HG03442 (cell line): ENCODE measurements at regions not wholly inside any gene's neighbourhood (a gene's known extent, or its start where the extent isn't known, plus 50 kb on each side); places are given as distances from the start of the nearest gene placed in this dataset.

ENCODE experiments used
- ATAC-seq: cut with Tn5 transposase; IDR thresholded peaks from one replicate; pipeline ENCODE4 v1.9.1; 2021; ENCODE audit warnings: mild to moderate bottlenecking, moderate library complexity; ENCODE audit not compliant: unreplicated experiment

DNA sequence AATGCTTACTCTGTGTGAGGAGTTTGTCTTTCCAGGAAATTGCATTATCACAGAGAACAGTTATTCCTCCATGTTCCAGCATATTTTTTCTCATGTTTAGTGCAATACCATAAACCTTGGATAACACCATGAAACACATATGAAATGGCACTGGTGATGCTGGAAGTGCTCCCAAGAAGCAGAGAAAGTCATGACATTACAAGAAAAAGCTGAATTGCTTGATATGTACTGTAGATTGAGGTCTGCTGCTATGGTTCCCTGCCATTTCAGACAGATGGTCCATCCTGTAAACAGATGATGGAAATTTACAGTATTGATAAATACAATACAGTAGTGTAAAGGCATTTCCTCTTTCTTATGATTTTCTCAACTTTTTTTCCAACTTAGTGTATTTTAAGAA, 422.1 kb downstream of the LRRIQ3 start:
- no peak for ATAC-seq

DNA sequence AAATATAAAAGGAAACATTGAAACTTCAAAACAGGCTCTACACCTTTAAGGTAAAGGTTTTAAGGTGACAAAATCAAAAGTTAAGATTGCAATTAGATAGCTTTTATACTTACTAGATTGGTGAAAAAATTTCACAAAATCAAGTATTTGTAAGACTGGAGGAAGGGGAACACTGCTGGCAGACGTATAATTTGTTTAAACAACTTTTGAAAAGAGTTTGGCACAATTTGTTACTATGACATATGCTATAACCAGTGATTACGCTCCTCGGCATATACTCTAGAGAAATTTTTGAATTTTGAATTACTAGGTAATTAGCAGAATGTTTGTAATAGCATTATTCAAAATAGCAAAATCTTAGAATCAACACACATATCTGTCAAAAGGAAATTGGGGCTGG, 425.0 kb downstream of the LRRIQ3 start:
- ATAC-seq = no peak

- no peak for ATAC-seq
These were observed 426.6 kb downstream of the LRRIQ3 start for GRCh38 chr1:73771396-73771795.

DNA sequence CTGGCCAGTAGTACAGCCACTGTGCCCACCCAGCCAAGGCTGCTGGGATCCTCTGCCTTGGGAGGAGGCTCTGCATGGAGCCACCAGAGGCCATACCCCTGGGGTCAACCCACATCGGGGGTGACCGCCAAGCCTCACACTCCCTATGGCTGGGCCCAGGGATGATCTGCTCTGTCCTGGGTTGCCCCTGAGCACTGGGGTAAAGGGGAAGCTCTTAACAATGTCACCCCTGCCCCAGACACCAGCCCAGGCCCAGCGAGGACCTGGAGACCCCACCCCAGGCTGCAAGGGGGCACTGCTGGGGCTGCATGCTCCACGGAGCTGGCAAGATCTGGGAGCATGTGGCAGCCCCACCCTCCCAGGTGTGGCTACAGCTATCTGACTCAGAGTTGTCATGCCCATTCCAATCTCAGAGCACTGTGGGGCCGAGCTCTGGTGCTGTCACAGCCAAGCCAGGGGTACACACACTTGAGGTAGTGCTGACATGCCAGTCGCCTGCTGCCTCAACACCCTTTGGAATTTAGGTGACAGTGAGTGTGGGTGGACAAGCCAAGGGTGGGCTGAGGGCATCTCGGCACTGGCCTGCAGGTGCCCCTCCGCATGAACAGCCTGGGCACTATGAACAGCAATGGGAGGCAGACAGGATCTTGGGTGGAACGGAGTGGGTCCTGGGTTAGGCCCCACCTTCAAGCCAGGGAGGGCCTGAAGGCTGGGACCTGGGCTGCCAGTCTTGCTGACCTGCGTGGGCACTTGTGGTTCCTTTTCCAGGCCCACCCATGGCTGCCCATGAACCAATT, 427.7 kb downstream of the LRRIQ3 start:
- ATAC-seq = no peak

DNA sequence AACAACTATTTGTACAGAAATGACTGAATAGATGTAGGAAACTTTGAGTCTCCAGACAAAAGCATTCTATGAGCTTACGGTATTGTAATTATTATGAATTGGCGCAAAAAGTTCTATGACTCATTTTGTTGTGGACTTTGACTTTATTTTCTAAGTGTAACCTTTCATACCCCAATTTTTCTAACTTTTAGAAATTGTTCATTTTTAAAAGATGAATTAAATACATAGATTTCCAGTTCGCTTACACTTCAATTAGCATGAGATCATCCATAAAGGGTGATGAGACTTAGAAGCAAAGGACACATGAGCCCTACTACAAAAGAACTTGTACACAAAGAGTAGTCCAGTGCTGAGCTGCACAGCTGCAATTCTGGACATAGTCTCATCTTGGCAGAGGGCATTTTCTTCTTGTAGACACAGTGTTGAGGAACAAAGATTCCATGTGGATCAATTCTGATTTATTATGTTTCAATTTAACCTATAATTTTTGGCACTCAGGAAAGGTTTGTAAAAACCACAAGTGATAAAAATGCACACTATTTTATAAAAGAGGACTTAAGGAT, 431.1 kb downstream of the LRRIQ3 start:
- no peak for ATAC-seq

GRCh38 chr1:73765551-73766233, 432.3 kb downstream of the LRRIQ3 start:
- ATAC-seq = no peak

DNA sequence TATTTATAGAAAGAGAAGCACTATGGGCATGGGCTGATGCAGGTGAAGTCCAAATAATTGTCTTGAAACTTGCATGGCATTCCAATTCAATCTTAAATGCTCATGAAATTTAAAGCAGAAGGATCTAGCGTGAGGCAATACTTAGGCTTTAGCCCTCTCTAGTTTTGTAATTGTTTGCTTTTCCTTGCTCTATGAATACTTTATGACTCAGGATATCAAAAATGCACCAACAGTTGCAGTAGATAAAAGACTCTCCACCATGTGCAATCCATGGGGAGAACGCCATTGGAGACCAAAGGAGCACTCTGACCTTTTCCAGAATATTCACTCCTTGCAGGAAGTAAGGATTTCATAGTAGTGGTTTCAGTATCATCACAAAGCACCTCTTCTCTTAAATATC, 436.4 kb downstream of the LRRIQ3 start:
- ATAC-seq = no peak

- ATAC-seq = no peak
These were observed 439.0 kb downstream of the LRRIQ3 start for GRCh38 chr1:73759011-73759410.

- no peak for ATAC-seq
These were observed 441.2 kb downstream of the LRRIQ3 start for GRCh38 chr1:73756817-73757216.

DNA sequence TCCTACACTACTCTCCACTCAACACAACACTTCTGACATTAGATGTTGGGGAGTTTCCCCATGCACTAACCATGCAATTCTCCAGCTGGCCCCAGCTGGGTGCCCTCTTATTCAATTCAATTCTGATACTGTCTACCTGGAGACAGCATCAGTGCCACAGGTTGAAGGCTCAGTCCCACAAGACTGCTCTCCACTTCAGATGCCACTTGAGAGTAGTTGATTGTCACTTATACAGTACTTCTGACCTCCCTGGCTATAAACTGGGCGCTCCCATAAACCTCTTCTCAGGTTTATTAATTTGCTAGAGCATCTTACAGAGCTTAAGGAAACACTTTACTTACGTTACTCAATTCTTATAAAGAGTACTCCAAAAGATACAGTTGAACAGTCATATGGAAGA, 442.3 kb downstream of the LRRIQ3 start:
- ATAC-seq = no peak

DNA sequence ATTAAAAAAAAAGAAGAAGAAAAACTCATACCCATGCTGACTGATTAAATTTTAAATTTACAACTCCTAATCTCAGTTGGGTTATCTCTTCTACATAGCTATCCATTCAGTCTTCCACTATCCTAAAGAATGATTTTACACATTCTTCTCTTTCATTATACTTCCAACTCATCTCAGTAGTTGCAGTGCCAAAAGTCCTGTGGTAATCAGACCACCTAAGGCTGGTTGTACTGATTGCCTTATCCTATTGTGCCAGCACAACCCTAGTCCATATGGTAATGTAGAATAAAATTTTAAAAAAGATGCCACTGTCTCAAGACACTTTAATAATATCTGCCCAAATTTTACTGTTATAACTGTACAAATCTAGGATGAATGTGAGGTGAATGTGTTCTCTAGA, 448.0 kb downstream of the LRRIQ3 start:
- no peak for ATAC-seq

DNA sequence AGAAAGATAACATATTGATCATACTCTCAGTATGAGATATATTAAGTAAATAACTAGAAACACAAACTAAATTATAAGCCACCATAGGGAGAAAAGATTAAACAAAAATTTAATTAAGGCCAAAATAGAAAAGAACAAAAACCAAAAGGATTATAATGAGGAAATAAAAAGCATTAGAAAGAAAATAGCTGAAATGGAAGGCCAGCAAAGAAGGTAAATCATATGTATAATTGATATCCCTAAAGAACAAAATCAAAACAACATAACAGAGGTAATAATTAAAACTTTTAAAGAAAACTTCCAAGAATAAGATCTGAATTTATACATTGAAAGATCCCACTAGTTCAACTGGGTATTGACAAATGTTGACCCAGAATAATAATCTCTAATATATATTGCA, 453.0 kb downstream of the LRRIQ3 start:
- no peak for ATAC-seq

GRCh38 chr1:73736125-73736524, 461.9 kb downstream of the LRRIQ3 start:
- ATAC-seq = no peak

DNA sequence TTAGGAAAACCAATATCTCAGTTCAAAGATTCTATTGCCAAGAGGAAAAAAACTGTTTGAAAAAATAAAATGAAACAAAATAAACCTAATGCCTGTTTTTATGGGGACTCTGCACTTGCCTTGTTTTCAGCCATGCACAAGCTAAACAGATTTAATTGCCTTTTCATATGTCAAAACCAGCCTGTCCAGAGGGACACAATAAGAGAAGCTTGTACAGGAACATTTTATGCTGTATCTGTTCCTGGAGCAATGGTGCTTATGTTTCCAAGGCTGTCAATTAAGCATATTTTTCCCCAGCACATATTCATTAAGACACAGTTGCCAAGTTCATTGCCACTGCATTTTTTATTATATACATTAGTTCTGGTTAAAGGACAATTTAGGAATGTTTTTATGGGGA, 470.9 kb downstream of the LRRIQ3 start:
- no peak for ATAC-seq

GRCh38 chr1:73722055-73722454, 475.9 kb downstream of the LRRIQ3 start:
- ATAC-seq = no peak

- ATAC-seq = no peak
These were observed 480.0 kb downstream of the LRRIQ3 start for GRCh38 chr1:73717976-73718375.

- no peak for ATAC-seq
These were observed 486.9 kb downstream of the LRRIQ3 start for GRCh38 chr1:73711089-73711488.

DNA sequence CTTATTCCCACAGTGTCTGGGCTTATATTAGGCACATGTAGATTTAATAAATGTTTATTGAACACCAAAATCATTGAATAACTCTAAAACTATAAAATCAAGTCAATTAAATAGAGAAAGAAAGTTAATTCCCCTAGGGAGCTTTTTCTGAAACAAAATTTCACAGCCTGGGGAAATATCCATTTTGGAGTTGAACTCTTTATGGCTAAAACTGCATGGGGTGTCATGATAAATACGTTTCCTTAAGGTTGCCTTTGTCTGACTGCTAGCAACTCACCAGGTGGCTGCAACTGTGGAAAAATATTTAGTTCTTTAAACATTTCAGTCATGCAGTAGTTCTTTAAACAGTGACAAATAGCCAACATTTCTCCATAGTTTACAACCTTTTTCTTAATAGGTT, 496.1 kb downstream of the LRRIQ3 start:
- ATAC-seq = no peak

- no peak for ATAC-seq
These were observed 521.8 kb downstream of the LRRIQ3 start for GRCh38 chr1:73676186-73676585.

GRCh38 chr1:73674945-73675561, 522.9 kb downstream of the LRRIQ3 start:
- ATAC-seq = peak; percentile 86

DNA sequence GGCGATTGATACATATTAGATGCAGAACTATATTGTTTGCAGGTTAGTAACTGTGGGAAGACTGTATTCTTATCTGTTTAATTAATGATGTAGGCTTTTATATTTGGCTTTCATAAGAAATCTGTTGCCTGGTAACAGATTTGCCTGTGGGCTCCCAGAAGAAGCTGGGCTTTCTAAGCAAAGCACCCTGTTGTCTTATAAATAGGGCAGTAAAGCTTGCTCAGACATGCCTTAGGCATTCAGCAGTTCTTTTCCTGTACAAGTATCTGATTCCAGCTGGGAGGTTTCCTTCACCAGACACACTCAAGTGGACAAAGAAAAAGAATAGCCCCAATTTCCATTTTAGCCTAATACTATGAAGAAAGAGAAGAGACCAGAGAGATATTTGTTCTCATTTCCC, 524.0 kb downstream of the LRRIQ3 start:
- ATAC-seq = no peak

DNA sequence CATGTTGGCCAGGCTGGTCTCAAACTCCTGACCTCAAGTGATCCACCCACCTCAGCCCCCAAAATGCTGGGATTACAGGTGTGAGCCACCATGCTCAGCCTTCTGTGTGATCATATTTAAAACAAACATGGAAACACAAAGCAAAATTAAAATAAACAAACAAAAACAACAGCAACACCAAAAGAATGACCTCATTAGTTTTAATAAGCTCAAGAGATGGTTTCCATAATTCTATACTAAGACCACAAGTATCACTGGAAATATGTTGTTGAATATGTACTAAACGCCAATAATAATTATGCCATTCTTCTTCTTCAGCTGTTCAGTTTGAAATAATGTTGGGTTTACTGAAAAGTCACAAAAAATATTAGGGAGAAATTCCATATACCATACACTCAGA, 526.4 kb downstream of the LRRIQ3 start:
- no peak for ATAC-seq
